Heart right ventricle (tissue), 16 donors: ENCODE measurements at regions not wholly inside any gene's neighbourhood (a gene's known extent, or its start where the extent isn't known, plus 50 kb on each side); places are given as distances from the start of the nearest gene placed in this dataset.

Experiments used
- ATAC-seq, 8 donors: fragments of 200-7000 bp; cut with Tn5 transposase; one replicate each; pipeline ENCODE4 v1.9.1; 2020; ENCODE audit warnings: mild to moderate bottlenecking in 8 of 8, moderate library complexity in 8 of 8, moderate number of reproducible peaks in 1 of 8
- DNase-seq, 2 donors: peaks; one replicate each; pipeline ENCODE4 v3.0.0-alpha.2; 2020
- H3K27ac ChIP-seq, 10 donors: fragments of 200-600 bp; sonication (generic) in 2 of 10; one replicate each; pipeline versions ENCODE4 v1.5.0 to v1.8.0; 2020 to 2022; ENCODE audit warnings: mild to moderate bottlenecking in 3 of 10
- H3K27me3 ChIP-seq, 7 donors: fragments of 200-600 bp; one replicate each; pipeline ENCODE4 v1.8.0; 2021 to 2022; ENCODE audit warnings: mild to moderate bottlenecking in 2 of 7
- H3K36me3 ChIP-seq, 9 donors: fragments of 200-600 bp; sonication (generic) in 1 of 9; one replicate each; pipeline versions ENCODE4 v1.5.0 to v1.8.0; 2020 to 2022; ENCODE audit warnings: mild to moderate bottlenecking in 2 of 9
- H3K4me1 ChIP-seq, 9 donors: fragments of 200-600 bp; sonication (generic) in 1 of 9; one replicate each; pipeline versions ENCODE4 v1.5.0 to v1.8.0; 2020 to 2022; ENCODE audit warnings: mild to moderate bottlenecking in 4 of 9
- H3K4me3 ChIP-seq, 10 donors: fragments of 200-600 bp; sonication (generic) in 2 of 10; one replicate each; pipeline versions ENCODE4 v1.5.0 to v1.8.0; 2020 to 2022; ENCODE audit warnings: mild to moderate bottlenecking in 7 of 10, moderate library complexity in 2 of 10
- H3K9me3 ChIP-seq, 11 donors: fragments of 200-600 bp in 10 of 11; sonication (generic) in 2 of 11; one replicate each; pipeline versions ENCODE4 v1.5.0 to v1.8.0; 2013 to 2022; ENCODE audit warnings: mild to moderate bottlenecking in 2 of 11, control low read depth in 1 of 11, moderate library complexity in 1 of 11
- WGBS, 2 donors: extraction: QIAGEN DNeasy Blood & Tissue Kit; methylation state at CpG; one replicate each; pipeline ENCODE4 v1.1.7; 2013; ENCODE audit warnings: inconsistent platforms in 1 of 2; 5-methylcytosine and 5-hydroxymethylcytosine counted together
- intact Hi-C, 10 donors: fragments of 100-400 bp; cut with DNase I; formaldehyde crosslinking; loops; one replicate each; pipeline versions ENCODE4 v1.11.1 to v1.14.2; 2022
- TF ChIP-seq, protein P1 (sequence below), 9 donors: fragments of 200-600 bp; sonication (generic) in 2 of 9; IDR thresholded peaks; one replicate each; pipeline versions ENCODE4 v1.5.0 to v1.8.0; 2021 to 2022; ENCODE audit warnings: antibody characterized with exemption in 9 of 9, mild to moderate bottlenecking in 5 of 9, moderate library complexity in 1 of 9
- donor health status: Arrhythmogenic right ventricular cardiomyopathy.
- donor health status: ischemic (EF 13 %, LVEDD 7.1; RV severe dilation, severe dysfunction).
- donor health status: healthy with polysubstance abuse.
- donor health status: DM: no; HTN: yes; CAD: no.
- donor health status: DM: no; HTN: no; CAD: no.
- donor health status: ischemic (EF 25% LVEDD 6.9; RV normal size, moderate dysfunction).
- donor health status: ischemic (EF 25% LVEDD 5.7; RV mildly dilated, moderate dysfunction).
- donor health status: healthy.
- donor health status: DM: yes; HTN: yes; CAD: no.
- donor health status: Ischemic cardiomyopathy.
- donor health status: ischemic (EF 35%, LVEDD 5.7; RV mildly dilated, moderate dysfunction).
- donor health status: nonischemic (EF 11% LVEDD 7.7; RV severe dilation, severe dysfunction).
- donor health status: DM: yes; HTN: yes; CAD: no.
- donor health status: PGD.
- donor health status: ischemic (EF 29% LVEDD 5.4; RV normal size, mild dysfunction).
- donor health status: nonischemic (EF 23%, LVEDD 6.1; RV moderate dilation, normal function).

DNA sequence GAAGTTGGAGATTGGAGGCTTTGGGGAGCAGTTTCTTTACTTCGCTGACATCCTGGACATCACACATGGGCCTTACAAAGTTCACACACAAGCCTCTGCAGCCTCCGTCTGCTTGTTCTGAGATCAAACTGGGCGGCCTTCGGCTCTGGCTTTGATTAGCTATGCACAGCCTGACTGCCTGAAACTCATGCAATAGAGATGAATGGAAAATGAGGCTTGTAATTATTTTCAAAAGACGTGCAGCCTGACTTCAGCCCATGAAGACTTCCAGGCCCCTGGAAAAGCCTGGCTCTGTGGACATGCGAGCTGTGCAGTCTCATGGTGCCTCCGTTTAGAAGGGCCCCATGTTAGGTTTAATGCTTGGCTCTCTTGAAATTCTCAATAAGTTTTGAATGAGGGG lies 480.5 kb upstream of the SULF2 start:
- Histone ChIP-seq H3K36me3 (no peaks in the 10 kb centered on the region), H3K27ac (no peak overlapping the region), H3K4me3 (no peak overlapping the region), H3K4me1 (no peaks in the 10 kb centered on the region), H3K27me3 (peaks cover 0 to 5% (median 0%) of the 10 kb centered on the region in 7 donors), H3K9me3 (no peaks in the 10 kb centered on the region)
- DNase-seq (no peak), ATAC-seq (no peak)
- 86 to 88% methylated on average over 7 of the region's 7 CpGs for WGBS, 2 donors
- TF ChIP-seq, protein P1, sequence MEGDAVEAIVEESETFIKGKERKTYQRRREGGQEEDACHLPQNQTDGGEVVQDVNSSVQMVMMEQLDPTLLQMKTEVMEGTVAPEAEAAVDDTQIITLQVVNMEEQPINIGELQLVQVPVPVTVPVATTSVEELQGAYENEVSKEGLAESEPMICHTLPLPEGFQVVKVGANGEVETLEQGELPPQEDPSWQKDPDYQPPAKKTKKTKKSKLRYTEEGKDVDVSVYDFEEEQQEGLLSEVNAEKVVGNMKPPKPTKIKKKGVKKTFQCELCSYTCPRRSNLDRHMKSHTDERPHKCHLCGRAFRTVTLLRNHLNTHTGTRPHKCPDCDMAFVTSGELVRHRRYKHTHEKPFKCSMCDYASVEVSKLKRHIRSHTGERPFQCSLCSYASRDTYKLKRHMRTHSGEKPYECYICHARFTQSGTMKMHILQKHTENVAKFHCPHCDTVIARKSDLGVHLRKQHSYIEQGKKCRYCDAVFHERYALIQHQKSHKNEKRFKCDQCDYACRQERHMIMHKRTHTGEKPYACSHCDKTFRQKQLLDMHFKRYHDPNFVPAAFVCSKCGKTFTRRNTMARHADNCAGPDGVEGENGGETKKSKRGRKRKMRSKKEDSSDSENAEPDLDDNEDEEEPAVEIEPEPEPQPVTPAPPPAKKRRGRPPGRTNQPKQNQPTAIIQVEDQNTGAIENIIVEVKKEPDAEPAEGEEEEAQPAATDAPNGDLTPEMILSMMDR (IDR thresholded peaks at IDR 0.05), result no peak
- intact Hi-C loops, result no loop called here

DNA sequence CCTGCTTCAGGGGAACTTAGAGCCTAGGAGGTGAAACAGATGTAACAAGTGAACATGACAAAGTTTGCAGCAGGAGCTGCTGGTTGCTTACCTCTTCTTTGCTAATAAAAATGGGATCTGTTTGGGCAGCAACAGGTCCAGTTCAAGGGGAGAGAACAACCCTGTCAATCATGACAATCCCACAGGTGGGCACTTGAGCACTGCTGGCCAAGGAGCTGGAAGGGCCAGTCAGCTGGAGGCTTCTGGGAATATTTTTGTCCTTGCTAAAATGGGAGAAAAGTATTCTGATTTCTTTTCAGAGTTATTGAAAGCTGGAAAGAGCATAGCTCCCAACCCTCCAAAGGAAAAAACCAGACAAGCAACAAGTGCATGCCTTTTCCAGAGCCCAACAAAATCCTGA lies 477.7 kb upstream of the SULF2 start:
- Histone ChIP-seq H3K4me3 (no peak overlapping the region), H3K27me3 (peaks cover 0 to 17% (median 0%) of the 10 kb centered on the region in 7 donors), H3K4me1 (no peaks in the 10 kb centered on the region), H3K9me3 (peaks cover 0 to 2% (median 0%) of the 10 kb centered on the region in 11 donors), H3K36me3 (no peaks in the 10 kb centered on the region), H3K27ac (no peak overlapping the region)
- ATAC-seq (no peak), DNase-seq (no peak)
- TF ChIP-seq, protein P1 (IDR thresholded peaks at IDR 0.05), result no peak
- intact Hi-C loops, result no loop called here

- intact Hi-C loops, result no loop called here
- H3K36me3 ChIP-seq, result no peaks in the 10 kb centered on the region
- H3K27me3 ChIP-seq, result peaks cover 0 to 17% (median 0%) of the 10 kb centered on the region in 7 donors
- no peak overlapping the region for H3K4me3 ChIP-seq
- H3K4me1 ChIP-seq, result no peaks in the 10 kb centered on the region
- H3K27ac ChIP-seq, result no peak overlapping the region
- TF ChIP-seq, protein P1 (IDR thresholded peaks at IDR 0.05), result no peak
- DNase-seq (no peak), ATAC-seq (no peak)
- 64 to 70% methylated on average over 7 of the region's 7 CpGs for WGBS, 2 donors
- H3K9me3 ChIP-seq, result peaks cover 0 to 5% (median 0%) of the 10 kb centered on the region in 11 donors
Observed at GRCh38 chr20:48262466-48262865, 477.2 kb upstream of the SULF2 start.

DNA sequence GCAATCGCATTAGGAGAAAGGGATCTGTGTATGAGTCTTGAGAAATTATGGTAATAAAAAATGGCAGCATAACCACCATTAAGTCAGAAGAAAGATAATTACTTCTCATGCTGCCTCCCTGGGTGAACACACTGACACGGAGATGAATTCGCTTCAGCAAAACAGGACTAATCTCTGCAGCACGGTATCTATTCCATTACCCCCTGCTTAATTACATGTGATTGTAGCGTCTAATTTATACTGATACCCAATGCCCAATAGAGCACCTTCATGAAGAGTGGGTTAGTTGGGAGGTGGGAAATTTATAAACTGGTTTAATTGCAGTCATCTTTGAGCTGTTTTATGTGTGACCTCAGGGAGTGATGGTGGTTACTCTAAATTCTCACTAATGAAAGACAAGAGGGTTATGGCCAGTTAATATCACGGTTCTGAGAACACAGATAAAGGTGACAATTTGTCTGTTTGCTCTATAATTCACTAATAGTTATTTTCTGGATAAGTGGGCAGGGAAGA lies 476.2 kb upstream of the SULF2 start:
- intact Hi-C loops, result no loop called here
- TF ChIP-seq, protein P1 (IDR thresholded peaks at IDR 0.05), result no peak
- peaks cover 0 to 9% (median 0%) of the 10 kb centered on the region in 11 donors for H3K9me3 ChIP-seq
- H3K4me3 ChIP-seq, result no peak overlapping the region
- no peaks in the 10 kb centered on the region for H3K36me3 ChIP-seq
- ATAC-seq, result no peak
- H3K4me1 ChIP-seq, result no peaks in the 10 kb centered on the region
- no peak for DNase-seq
- H3K27me3 ChIP-seq, result peaks cover 0 to 17% (median 0%) of the 10 kb centered on the region in 7 donors
- no peak overlapping the region for H3K27ac ChIP-seq
- 96 to 97% methylated on average over 6 of the region's 6 CpGs for WGBS, 2 donors
